ENCODE measurements at regions not wholly inside any gene's neighbourhood (a gene's known extent, or its start where the extent isn't known, plus 50 kb on each side); places are given as distances from the start of the nearest gene placed in this dataset.

GRCh38 chr4:146099585-146099984 is 75.9 kb upstream of the LSM6 start:
- TF ChIP-seq ZNF274 (IDR thresholded peaks at IDR 0.05; ENCODE audit: low read depth, low read length) (no peak), YY1 (IDR thresholded peaks at IDR 0.05; ENCODE audit: insufficient read depth, insufficient read length) (no peak)

Data from NT2/D1 (cell line).